ENCODE measurements at regions not wholly inside any gene's neighbourhood (a gene's known extent, or its start where the extent isn't known, plus 50 kb on each side); places are given as distances from the start of the nearest gene placed in this dataset.

- Histone ChIP-seq H3K27ac (ENCODE audit: low read length) (no peak overlapping the region), H3K9me3 (ENCODE audit: low read length) (no peaks in the 10 kb centered on the region), H3K27me3 (ENCODE audit: insufficient read depth, low read depth, low read length) (no peaks in the 10 kb centered on the region), H3K4me2 (ENCODE audit: low read length) (no peak overlapping the region), H4K20me1 (ENCODE audit: insufficient read depth) (no peaks in the 10 kb centered on the region), H3F3A (ENCODE audit: insufficient read depth, low read length, poor library complexity, severe bottlenecking) (no peaks in the 10 kb centered on the region), H2AFZ (ENCODE audit: low read depth, low read length) (no peak overlapping the region), H3K9ac (ENCODE audit: low read length) (no peak overlapping the region), H3K9me2 (ENCODE audit: insufficient read depth, low read length) (no peaks in the 10 kb centered on the region), H3K79me2 (replicated peaks; ENCODE audit: insufficient read depth, low read length) (no peaks in the 10 kb centered on the region), H3K4me3 (ENCODE audit: low read length) (no peak overlapping the region), H3K36me3 (ENCODE audit: insufficient read depth, low read length) (no peaks in the 10 kb centered on the region)
- TF ChIP-seq POLR2AphosphoS5 (IDR thresholded peaks at IDR 0.05) (no peak), MXI1 (conservative IDR thresholded peaks at IDR 0.05; ENCODE audit: poor library complexity, severe bottlenecking) (no peak), EZH2 (IDR thresholded peaks at IDR 0.05; ENCODE audit: borderline replicate concordance, insufficient read depth, low read length, poor library complexity, severe bottlenecking) (no peak), TAF1 (IDR thresholded peaks at IDR 0.05; ENCODE audit: low read depth) (no peak), REST (IDR thresholded peaks at IDR 0.05; ENCODE audit: borderline replicate concordance) (no peak), EP300 (conservative IDR thresholded peaks at IDR 0.05; ENCODE audit: poor library complexity, severe bottlenecking) (no peak), RAD21 (conservative IDR thresholded peaks at IDR 0.05) (no peak), SMC3 (conservative IDR thresholded peaks at IDR 0.05; ENCODE audit: poor library complexity) (no peak)
- TF ChIP-seq, protein P1, sequence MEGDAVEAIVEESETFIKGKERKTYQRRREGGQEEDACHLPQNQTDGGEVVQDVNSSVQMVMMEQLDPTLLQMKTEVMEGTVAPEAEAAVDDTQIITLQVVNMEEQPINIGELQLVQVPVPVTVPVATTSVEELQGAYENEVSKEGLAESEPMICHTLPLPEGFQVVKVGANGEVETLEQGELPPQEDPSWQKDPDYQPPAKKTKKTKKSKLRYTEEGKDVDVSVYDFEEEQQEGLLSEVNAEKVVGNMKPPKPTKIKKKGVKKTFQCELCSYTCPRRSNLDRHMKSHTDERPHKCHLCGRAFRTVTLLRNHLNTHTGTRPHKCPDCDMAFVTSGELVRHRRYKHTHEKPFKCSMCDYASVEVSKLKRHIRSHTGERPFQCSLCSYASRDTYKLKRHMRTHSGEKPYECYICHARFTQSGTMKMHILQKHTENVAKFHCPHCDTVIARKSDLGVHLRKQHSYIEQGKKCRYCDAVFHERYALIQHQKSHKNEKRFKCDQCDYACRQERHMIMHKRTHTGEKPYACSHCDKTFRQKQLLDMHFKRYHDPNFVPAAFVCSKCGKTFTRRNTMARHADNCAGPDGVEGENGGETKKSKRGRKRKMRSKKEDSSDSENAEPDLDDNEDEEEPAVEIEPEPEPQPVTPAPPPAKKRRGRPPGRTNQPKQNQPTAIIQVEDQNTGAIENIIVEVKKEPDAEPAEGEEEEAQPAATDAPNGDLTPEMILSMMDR (IDR thresholded peaks at IDR 0.05; ENCODE audit: poor library complexity, severe bottlenecking), result no peak
These were observed 759.8 kb upstream of the CITED2 start for GRCh38 chr6:140134224-140134623.

- Histone ChIP-seq H2AFZ (ENCODE audit: low read depth, low read length) (no peak overlapping the region), H3K79me2 (replicated peaks; ENCODE audit: insufficient read depth, low read length) (no peaks in the 10 kb centered on the region), H3K27ac (ENCODE audit: low read length) (no peak overlapping the region), H3F3A (ENCODE audit: insufficient read depth, low read length, poor library complexity, severe bottlenecking) (no peaks in the 10 kb centered on the region), H3K36me3 (ENCODE audit: insufficient read depth, low read length) (no peaks in the 10 kb centered on the region), H4K20me1 (ENCODE audit: insufficient read depth) (no peaks in the 10 kb centered on the region), H3K9me2 (ENCODE audit: insufficient read depth, low read length) (no peaks in the 10 kb centered on the region), H3K4me3 (ENCODE audit: low read length) (no peak overlapping the region), H3K9ac (ENCODE audit: low read length) (no peak overlapping the region), H3K9me3 (ENCODE audit: low read length) (no peaks in the 10 kb centered on the region), H3K27me3 (ENCODE audit: insufficient read depth, low read depth, low read length) (no peaks in the 10 kb centered on the region), H3K4me2 (ENCODE audit: low read length) (no peak overlapping the region)
- TF ChIP-seq MXI1 (conservative IDR thresholded peaks at IDR 0.05; ENCODE audit: poor library complexity, severe bottlenecking) (no peak), EZH2 (IDR thresholded peaks at IDR 0.05; ENCODE audit: borderline replicate concordance, insufficient read depth, low read length, poor library complexity, severe bottlenecking) (no peak)
- TF ChIP-seq, protein P1 (IDR thresholded peaks at IDR 0.05; ENCODE audit: poor library complexity, severe bottlenecking), result no peak
These were observed 755.6 kb upstream of the CITED2 start for GRCh38 chr6:140130074-140130473.

Data from neural cell (in vitro differentiated cells).